ENCODE measurements at regions not wholly inside any gene's neighbourhood (a gene's known extent, or its start where the extent isn't known, plus 50 kb on each side); places are given as distances from the start of the nearest gene placed in this dataset.

GRCh38 chrX:131727778-131728177, 183.9 kb downstream of the OR13H1 start:
- DNase-seq (ENCODE audit: low read depth) = no peak
- no peak overlapping the region for H3K4me3 ChIP-seq (ENCODE audit: low read depth, low read length)
- TF ChIP-seq CTCF (conservative IDR thresholded peaks at IDR 0.05; ENCODE audit: low read depth, low read length) = no peak

- no peak for TF ChIP-seq CTCF (conservative IDR thresholded peaks at IDR 0.05; ENCODE audit: low read depth, low read length)
- no peak for DNase-seq (ENCODE audit: low read depth)
- no peak overlapping the region for H3K4me3 ChIP-seq (ENCODE audit: low read depth, low read length)
Measured at GRCh38 chrX:131728295-131729145, 184.6 kb downstream of the OR13H1 start.

DNA sequence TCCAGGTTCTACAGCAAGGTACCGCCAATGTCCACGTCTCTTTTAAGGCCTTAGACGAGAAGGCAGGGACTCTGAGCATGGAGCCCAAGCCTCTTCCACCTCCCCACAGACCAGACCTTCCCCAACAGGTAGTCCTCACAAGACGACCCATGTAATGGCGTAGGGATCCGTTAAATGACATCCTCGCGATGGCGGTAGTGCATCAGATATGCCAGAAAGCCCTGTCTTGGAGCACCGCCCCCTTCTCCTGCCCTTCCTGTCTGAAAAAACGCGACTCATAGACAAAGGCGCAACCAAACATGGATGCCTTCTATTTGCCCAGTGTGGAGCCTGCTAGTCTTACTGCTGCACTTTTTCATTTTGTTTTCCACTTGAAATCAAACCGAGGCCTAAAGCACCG, 185.4 kb downstream of the OR13H1 start:
- DNase-seq (ENCODE audit: low read depth) = no peak
- no peak for TF ChIP-seq CTCF (conservative IDR thresholded peaks at IDR 0.05; ENCODE audit: low read depth, low read length)
- no peak overlapping the region for H3K4me3 ChIP-seq (ENCODE audit: low read depth, low read length)

DNA sequence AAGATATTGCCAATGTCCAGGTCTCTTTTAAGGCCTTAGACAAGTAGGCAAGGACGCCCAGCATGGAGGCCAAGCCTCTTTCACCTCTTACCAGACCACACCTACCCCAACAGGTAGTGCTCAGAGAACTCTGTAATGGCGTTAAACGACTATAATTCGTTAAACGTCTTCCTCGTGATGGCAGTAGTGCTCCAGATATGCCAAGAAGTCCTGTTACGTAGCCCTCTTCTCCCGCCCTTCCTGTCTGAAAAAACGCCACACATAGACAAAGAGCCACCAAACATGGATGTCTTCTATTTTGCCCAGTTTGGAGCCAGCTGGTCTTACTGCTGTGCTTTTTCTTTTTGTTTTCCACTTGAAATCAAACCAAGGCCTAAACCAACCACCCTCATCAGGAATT, 190.7 kb downstream of the OR13H1 start:
- H3K4me3 ChIP-seq (ENCODE audit: low read depth, low read length) = no peak overlapping the region
- DNase-seq (ENCODE audit: low read depth) = no peak
- no peak for TF ChIP-seq CTCF (conservative IDR thresholded peaks at IDR 0.05; ENCODE audit: low read depth, low read length)

- no peak overlapping the region for H3K4me3 ChIP-seq (ENCODE audit: low read depth, low read length)
- no peak for DNase-seq (ENCODE audit: low read depth)
Measured at GRCh38 chrX:131735127-131735526, 191.3 kb downstream of the OR13H1 start.

GRCh38 chrX:131739823-131740222, 195.9 kb downstream of the OR13H1 start:
- no peak for DNase-seq (ENCODE audit: low read depth)
- TF ChIP-seq CTCF (conservative IDR thresholded peaks at IDR 0.05; ENCODE audit: low read depth, low read length) = no peak
- H3K4me3 ChIP-seq (ENCODE audit: low read depth, low read length) = no peak overlapping the region

More at GRCh38 chrX:131735127-131735526, 191.3 kb downstream of the OR13H1 start:
- TF ChIP-seq CTCF (conservative IDR thresholded peaks at IDR 0.05; ENCODE audit: low read depth, low read length) = no peak

DNA sequence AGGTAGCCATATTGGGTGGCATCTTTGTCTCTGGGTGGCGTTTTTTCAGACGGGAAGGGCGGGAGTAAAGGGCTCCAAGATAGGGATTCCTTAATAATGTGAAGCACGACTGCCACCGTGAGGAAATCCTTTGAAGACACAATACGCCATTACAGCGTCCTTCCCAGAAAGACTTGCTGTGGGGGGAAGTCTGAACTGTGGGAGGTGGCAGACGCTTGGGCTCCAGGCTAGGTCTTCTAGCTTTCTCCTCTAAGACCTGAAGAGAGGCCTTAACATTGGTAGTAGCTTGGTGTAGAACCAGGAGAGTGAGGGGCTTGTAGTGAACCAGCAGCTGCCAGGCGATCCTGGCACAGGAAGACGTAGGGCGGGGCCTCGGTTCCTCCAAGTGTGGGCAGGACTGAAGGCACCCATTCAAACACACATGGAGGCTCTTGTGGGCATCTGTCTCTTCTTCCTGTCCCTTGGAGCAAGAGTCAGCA, 197.3 kb downstream of the OR13H1 start:
- DNase-seq (ENCODE audit: low read depth) = no peak
- no peak for TF ChIP-seq CTCF (conservative IDR thresholded peaks at IDR 0.05; ENCODE audit: low read depth, low read length)
- H3K4me3 ChIP-seq (ENCODE audit: low read depth, low read length) = no peak overlapping the region

Measured in epithelial cell of proximal tubule (primary cell).